ENCODE measurements at regions not wholly inside any gene's neighbourhood (a gene's known extent, or its start where the extent isn't known, plus 50 kb on each side); places are given as distances from the start of the nearest gene placed in this dataset.

- TF ChIP-seq CTCF (IDR thresholded peaks at IDR 0.05) (no peak), EP300 (IDR thresholded peaks at IDR 0.05) (no peak)
These were observed 136.6 kb upstream of the USP29 start for GRCh38 chr19:56983171-56983570.
